ENCODE measurements at regions not wholly inside any gene's neighbourhood (a gene's known extent, or its start where the extent isn't known, plus 50 kb on each side); places are given as distances from the start of the nearest gene placed in this dataset.

DNA sequence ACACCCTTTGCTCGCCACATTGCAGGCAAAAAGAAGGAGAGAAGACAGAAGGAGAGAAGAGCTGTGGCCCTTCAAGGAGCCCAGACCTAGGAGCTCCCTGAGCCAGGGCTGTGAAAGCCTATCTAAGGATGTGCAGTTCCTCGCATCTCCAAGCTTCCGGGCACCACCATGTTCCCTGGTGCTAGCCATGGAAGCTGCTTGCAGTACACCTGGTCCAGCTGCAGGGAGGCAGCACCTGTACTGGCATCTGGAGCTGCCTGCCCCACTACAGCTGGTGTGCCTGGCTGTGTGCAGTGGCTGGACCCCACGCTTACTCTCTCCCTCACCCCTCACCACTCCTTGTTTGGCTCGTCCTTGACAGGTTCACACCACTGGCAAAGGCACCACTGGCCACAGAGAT is 1111.8 kb upstream of the POT1 start:
- Histone ChIP-seq H3K4me3 (replicated peaks in 1 of 3; ENCODE audit: low read depth in 2 of 3, low read length in 3 of 3) (no peak overlapping the region), H3K27ac (ENCODE audit: low read depth in 1 of 2, low read length in 2 of 2) (no peak overlapping the region), H3K9me3 (replicated peaks in 1 of 2; ENCODE audit: control insufficient read depth in 1 of 2, insufficient read depth in 1 of 2, low read length in 2 of 2) (peaks cover 8 to 20% of the 10 kb centered on the region in 2 donors), H4K20me1 (ENCODE audit: insufficient read depth, low read length) (no peaks in the 10 kb centered on the region), H3K4me2 (replicated peaks; ENCODE audit: extremely low read depth, low read length, poor library complexity, severe bottlenecking) (no peak overlapping the region), H3K27me3 (ENCODE audit: control insufficient read depth in 2 of 2, insufficient read depth in 2 of 2, low read length in 2 of 2) (no peaks in the 10 kb centered on the region), H3K79me2 (ENCODE audit: insufficient read depth, low read length) (no peaks in the 10 kb centered on the region), H3K36me3 (replicated peaks in 1 of 2; ENCODE audit: control insufficient read depth in 1 of 2, insufficient read depth in 2 of 2, low read length in 2 of 2) (no peaks in the 10 kb centered on the region), H3K9ac (ENCODE audit: insufficient read depth, low read length, poor library complexity, severe bottlenecking) (no peak overlapping the region), H2AFZ (ENCODE audit: insufficient read depth, low read depth, low read length, poor library complexity, severe bottlenecking) (no peak overlapping the region), H3K4me1 (ENCODE audit: control insufficient read depth in 1 of 2, insufficient read depth in 2 of 2, low read length in 2 of 2) (no peaks in the 10 kb centered on the region)
- Mint-ChIP-seq H3K9me3 (peaks cover 0 to 13% (median 6%) of the 10 kb centered on the region in 7 donors), H3K27ac (no peak overlapping the region), H3K4me1 (no peaks in the 10 kb centered on the region), H3K36me3 (no peaks in the 10 kb centered on the region), H3K27me3 (ENCODE audit: low read depth in 3 of 3) (no peaks in the 10 kb centered on the region), H3K4me3 (no peak overlapping the region)
- TF ChIP-seq, protein P1, sequence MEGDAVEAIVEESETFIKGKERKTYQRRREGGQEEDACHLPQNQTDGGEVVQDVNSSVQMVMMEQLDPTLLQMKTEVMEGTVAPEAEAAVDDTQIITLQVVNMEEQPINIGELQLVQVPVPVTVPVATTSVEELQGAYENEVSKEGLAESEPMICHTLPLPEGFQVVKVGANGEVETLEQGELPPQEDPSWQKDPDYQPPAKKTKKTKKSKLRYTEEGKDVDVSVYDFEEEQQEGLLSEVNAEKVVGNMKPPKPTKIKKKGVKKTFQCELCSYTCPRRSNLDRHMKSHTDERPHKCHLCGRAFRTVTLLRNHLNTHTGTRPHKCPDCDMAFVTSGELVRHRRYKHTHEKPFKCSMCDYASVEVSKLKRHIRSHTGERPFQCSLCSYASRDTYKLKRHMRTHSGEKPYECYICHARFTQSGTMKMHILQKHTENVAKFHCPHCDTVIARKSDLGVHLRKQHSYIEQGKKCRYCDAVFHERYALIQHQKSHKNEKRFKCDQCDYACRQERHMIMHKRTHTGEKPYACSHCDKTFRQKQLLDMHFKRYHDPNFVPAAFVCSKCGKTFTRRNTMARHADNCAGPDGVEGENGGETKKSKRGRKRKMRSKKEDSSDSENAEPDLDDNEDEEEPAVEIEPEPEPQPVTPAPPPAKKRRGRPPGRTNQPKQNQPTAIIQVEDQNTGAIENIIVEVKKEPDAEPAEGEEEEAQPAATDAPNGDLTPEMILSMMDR (IDR thresholded peaks at IDR 0.05): no peak
- DNase-seq: no peak
- 87% methylated on average over 4 of the region's 5 CpGs for WGBS (ENCODE audit: insufficient coverage)
- intact Hi-C loops (cut with micrococcal nuclease): no loop called here

DNA sequence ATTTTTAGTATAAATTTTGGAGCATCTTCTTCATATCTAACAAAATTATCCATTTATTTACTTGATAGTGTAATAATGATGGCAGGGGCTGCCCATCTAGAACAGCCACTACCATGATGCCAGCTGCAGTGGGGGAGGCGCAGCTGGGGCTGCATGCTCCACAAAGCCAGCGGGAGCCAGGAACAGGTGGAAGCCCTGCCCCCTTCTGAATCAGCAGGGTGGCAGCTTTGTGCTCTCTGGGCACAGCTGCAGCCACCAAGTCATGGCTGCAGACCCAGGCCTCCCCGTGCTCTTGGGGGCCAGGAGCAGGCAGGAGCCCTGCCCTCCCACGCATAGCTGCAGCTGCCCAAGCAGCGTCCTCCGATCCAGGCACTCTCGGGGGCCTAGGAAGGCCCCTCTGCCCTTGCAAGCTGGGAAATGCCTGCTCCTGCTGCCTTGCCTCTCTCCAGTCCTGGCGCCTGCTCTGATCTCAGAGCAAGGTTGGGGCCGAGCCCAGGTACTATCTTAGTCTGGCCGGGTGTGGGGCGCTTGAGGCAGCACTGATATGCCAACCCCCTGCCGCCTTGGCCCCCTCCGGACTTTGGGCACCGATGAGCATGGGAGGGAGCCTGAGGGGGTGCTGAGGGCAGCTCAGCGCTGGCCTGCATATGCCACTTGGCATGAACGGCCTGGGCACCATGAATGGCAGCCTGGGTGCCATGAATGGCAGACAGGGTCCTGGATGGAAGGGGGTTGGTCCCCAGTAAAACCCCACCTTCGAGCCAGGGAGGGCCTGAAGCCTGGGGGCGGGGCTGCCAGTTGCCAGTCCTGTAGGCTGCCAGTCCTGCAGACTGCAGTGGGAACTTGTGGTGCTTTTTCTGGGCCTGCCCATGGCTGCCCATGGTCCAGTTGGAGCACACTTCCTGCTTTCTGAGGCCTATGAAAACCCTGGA is 1110.8 kb upstream of the POT1 start:
- Histone ChIP-seq H3K4me1 (ENCODE audit: control insufficient read depth in 1 of 2, insufficient read depth in 2 of 2, low read length in 2 of 2) (no peaks in the 10 kb centered on the region), H3K9me3 (replicated peaks in 1 of 2; ENCODE audit: control insufficient read depth in 1 of 2, insufficient read depth in 1 of 2, low read length in 2 of 2) (peaks cover 8 to 20% of the 10 kb centered on the region in 2 donors), H4K20me1 (ENCODE audit: insufficient read depth, low read length) (no peaks in the 10 kb centered on the region), H3K79me2 (ENCODE audit: insufficient read depth, low read length) (no peaks in the 10 kb centered on the region), H3K27ac (ENCODE audit: low read depth in 1 of 2, low read length in 2 of 2) (no peak overlapping the region), H3K27me3 (ENCODE audit: control insufficient read depth in 2 of 2, insufficient read depth in 2 of 2, low read length in 2 of 2) (no peaks in the 10 kb centered on the region), H2AFZ (ENCODE audit: insufficient read depth, low read depth, low read length, poor library complexity, severe bottlenecking) (no peak overlapping the region), H3K36me3 (replicated peaks in 1 of 2; ENCODE audit: control insufficient read depth in 1 of 2, insufficient read depth in 2 of 2, low read length in 2 of 2) (no peaks in the 10 kb centered on the region), H3K4me2 (replicated peaks; ENCODE audit: extremely low read depth, low read length, poor library complexity, severe bottlenecking) (no peak overlapping the region), H3K9ac (ENCODE audit: insufficient read depth, low read length, poor library complexity, severe bottlenecking) (no peak overlapping the region), H3K4me3 (replicated peaks in 1 of 3; ENCODE audit: low read depth in 2 of 3, low read length in 3 of 3) (no peak overlapping the region)
- intact Hi-C loops (cut with micrococcal nuclease): no loop called here
- no peak overlapping the region for H3K27ac Mint-ChIP-seq
- no peak overlapping the region for H3K4me3 Mint-ChIP-seq
- WGBS (ENCODE audit: insufficient coverage): 77% methylated on average over 17 of the region's 18 CpGs
- no peaks in the 10 kb centered on the region for H3K36me3 Mint-ChIP-seq
- no peak for DNase-seq
- H3K4me1 Mint-ChIP-seq: no peaks in the 10 kb centered on the region
- H3K27me3 Mint-ChIP-seq (ENCODE audit: low read depth in 3 of 3): no peaks in the 10 kb centered on the region
- TF ChIP-seq, protein P1 (IDR thresholded peaks at IDR 0.05): no peak
- peaks cover 0 to 10% (median 4%) of the 10 kb centered on the region in 7 donors for H3K9me3 Mint-ChIP-seq

Measured in CD14-positive monocyte (primary cell).